ENCODE measurements at regions not wholly inside any gene's neighbourhood (a gene's known extent, or its start where the extent isn't known, plus 50 kb on each side); places are given as distances from the start of the nearest gene placed in this dataset.
"Not testable (repeated sequence)": the region's sequence is repeated elsewhere in the genome, so short reads cannot be mapped to it uniquely, and the experiment has no call there.

DNA sequence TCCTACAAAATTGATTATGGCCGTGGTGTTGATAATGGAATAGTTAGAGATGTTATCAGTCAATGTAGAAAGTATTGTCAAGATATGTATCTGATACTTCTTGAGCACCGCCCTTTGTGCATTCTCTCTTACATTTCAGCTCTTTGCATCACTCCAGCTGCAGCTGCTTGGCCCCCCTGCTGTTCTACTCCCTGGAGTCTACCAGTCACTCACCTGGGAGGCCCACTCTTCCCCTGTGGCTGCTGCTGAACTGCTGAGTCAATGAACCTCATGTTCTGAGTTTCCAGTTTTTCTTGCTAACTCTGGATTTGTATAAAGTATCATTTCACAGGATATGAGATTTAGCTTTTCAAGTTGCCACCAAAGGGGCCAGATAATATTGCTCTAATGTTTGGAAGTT, 312.8 kb upstream of the SLC16A7 start:
- DNase-seq (ENCODE audit: low read depth) = no peak
- TF ChIP-seq, protein P1, sequence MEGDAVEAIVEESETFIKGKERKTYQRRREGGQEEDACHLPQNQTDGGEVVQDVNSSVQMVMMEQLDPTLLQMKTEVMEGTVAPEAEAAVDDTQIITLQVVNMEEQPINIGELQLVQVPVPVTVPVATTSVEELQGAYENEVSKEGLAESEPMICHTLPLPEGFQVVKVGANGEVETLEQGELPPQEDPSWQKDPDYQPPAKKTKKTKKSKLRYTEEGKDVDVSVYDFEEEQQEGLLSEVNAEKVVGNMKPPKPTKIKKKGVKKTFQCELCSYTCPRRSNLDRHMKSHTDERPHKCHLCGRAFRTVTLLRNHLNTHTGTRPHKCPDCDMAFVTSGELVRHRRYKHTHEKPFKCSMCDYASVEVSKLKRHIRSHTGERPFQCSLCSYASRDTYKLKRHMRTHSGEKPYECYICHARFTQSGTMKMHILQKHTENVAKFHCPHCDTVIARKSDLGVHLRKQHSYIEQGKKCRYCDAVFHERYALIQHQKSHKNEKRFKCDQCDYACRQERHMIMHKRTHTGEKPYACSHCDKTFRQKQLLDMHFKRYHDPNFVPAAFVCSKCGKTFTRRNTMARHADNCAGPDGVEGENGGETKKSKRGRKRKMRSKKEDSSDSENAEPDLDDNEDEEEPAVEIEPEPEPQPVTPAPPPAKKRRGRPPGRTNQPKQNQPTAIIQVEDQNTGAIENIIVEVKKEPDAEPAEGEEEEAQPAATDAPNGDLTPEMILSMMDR (IDR thresholded peaks at IDR 0.05; ENCODE audit: insufficient read depth, low read depth, low read length, missing control alignments) = no peak
- H3K4me3 ChIP-seq (ENCODE audit: low read depth, low read length) = no peak overlapping the region

DNA sequence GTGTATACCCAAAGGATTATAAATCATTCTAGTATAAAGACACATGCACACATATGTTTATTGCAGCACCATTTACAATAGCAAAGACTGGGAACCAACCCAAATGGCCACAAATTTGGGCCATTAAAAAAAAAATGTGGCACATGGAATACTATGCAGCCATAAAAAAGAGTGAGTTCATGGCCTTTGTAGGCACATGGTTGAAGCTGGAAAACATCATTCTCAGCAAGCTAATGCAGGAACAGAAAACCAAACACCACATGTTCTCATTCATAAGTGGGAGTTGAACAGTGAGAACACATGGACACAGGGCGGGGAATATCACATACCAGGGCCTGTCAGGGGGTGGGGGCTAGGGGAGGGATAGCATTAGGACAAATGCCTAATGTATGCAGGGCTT, 322.3 kb upstream of the SLC16A7 start:
- not testable (repeated sequence) for H3K4me3 ChIP-seq (ENCODE audit: low read depth, low read length); DNase-seq (ENCODE audit: low read depth)

DNA sequence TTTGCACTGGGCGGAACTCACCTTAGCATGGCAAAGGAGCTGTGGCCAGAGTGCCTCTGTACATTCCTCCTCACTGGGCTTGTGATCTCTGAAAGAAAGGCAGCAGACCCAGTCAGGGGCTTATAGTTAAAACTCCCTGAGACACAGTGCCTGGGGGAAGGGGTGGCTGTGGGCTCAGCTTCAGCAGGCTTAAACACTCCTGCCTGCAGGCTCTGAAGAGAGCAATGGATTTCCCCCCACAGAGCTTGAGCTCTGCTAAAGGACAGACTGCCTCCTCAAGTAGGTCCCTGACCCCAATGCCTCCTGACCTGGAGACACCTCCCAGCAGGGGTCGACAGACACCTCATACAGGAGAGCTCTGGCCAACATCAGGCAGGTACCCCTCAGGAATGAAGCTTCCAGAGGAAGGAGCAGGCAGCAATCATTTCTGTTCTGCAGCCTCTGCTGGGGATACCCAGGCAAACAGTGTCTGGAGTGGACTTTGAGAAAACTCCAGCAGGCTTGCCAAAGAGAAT, 327.5 kb upstream of the SLC16A7 start:
- DNase-seq (ENCODE audit: low read depth) = no peak
- TF ChIP-seq, protein P1 (IDR thresholded peaks at IDR 0.05; ENCODE audit: insufficient read depth, low read depth, low read length, missing control alignments) = no peak
- H3K4me3 ChIP-seq (ENCODE audit: low read depth, low read length) = no peak overlapping the region

DNA sequence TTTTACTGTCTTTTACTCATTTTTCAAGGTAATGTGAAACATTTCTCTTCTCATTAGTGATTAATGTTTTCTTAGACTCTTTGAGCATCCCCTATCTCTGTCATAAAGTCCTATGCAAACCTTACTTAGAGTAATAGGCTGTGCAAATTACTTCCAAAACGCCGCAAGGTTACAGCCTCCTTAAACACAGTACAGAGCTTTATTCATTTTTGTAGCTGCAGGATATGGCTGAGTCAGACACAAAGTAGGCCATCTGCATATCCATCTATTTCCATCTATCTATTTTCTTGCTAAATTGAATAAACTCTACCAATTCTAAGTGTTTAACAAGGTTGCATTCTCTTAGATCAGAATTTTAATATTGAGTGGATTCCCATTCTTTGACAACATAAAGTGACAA, 335.6 kb upstream of the SLC16A7 start:
- no peak for DNase-seq (ENCODE audit: low read depth)
- TF ChIP-seq, protein P1 (IDR thresholded peaks at IDR 0.05; ENCODE audit: insufficient read depth, low read depth, low read length, missing control alignments) = no peak
- H3K4me3 ChIP-seq (ENCODE audit: low read depth, low read length) = no peak overlapping the region

DNA sequence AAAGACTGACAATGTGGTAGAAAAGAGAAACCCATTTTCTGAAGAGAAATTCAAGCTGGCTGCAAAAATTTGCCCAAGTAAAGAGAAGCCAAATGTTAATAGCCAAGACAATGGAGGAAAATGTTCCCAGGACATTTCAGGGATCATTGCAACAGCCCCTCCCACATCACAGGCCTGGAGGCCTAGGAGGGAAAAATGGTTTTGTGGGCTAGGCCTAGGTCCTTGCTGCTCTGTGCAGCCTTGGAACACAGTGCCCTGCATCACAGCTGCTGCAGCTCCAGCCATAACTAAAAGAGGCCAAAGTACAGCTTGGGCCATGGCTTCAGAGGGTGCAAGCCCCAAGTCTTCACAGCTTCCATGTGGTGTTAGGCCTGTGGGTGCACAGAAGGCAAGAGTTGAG, 332.4 kb upstream of the LRIG3 start:
- DNase-seq (ENCODE audit: low read depth) = no peak
- TF ChIP-seq, protein P1 (IDR thresholded peaks at IDR 0.05; ENCODE audit: insufficient read depth, low read depth, low read length, missing control alignments) = no peak
- no peak overlapping the region for H3K4me3 ChIP-seq (ENCODE audit: low read depth, low read length)

DNA sequence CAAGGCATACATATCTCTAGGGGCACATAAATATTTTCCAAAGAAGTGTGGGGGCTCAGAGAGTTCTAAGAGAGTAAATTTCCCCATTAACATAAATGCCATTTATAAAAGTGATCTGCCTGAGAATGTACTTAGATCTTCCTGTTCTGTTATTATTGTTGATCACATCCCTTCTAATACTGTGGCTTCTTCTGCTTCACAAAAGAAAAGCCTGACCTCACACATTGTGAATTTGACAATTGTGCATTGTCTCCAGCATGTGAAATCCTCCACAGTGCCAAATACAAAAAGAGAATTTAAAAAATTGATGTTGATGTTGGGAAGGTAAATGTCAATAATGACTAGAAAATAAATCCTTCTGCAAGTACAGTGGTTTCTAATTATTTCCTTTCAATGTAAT, 330.5 kb upstream of the LRIG3 start:
- H3K4me3 ChIP-seq (ENCODE audit: low read depth, low read length) = no peak overlapping the region
- TF ChIP-seq, protein P1 (IDR thresholded peaks at IDR 0.05; ENCODE audit: insufficient read depth, low read depth, low read length, missing control alignments) = no peak
- no peak for DNase-seq (ENCODE audit: low read depth)

DNA sequence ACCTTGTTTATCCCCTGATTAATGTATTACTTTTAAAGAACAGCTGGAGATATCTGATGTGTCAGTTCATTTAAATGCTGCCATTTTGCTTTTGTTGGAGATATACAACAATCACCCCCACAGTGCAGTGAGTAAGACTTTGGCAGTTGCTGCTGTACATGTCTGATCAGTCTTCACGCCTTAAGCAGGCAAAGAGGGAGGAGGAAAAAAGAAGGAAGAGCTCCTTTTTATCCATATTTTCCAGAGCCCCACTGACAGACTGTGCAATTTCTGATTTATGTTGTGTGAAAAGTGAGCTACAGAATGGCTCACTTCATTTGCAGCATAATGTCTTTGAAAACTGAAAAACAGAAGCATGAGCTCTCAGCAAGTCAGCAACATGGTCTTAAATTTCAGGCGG, 319.7 kb upstream of the LRIG3 start:
- no peak overlapping the region for H3K4me3 ChIP-seq (ENCODE audit: low read depth, low read length)
- no peak for DNase-seq (ENCODE audit: low read depth)
- TF ChIP-seq, protein P1 (IDR thresholded peaks at IDR 0.05; ENCODE audit: insufficient read depth, low read depth, low read length, missing control alignments) = no peak

Data from GM12865 (cell line).